ENCODE measurements at regions not wholly inside any gene's neighbourhood (a gene's known extent, or its start where the extent isn't known, plus 50 kb on each side); places are given as distances from the start of the nearest gene placed in this dataset.

DNA sequence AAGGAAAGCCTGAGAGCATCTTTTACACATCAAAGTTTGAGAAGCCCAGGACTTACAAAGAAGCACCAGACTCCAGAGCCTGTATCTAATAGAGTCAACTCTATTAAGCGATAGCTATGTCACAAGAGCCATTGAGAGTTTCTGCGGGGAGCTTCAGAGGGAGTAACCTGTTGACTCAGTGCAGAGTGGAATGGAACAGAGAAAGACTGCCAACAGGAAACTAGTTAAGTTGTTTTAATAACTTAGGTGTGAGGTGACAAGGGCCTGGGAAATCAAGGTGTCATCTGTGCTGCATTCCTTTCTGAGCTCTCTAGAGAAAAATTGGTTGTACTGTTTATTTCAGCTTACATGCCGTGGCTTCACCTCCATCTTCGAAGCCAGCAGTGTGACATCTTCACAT lies 513.8 kb upstream of the POU3F3 start:
- no peak for DNase-seq

DNA sequence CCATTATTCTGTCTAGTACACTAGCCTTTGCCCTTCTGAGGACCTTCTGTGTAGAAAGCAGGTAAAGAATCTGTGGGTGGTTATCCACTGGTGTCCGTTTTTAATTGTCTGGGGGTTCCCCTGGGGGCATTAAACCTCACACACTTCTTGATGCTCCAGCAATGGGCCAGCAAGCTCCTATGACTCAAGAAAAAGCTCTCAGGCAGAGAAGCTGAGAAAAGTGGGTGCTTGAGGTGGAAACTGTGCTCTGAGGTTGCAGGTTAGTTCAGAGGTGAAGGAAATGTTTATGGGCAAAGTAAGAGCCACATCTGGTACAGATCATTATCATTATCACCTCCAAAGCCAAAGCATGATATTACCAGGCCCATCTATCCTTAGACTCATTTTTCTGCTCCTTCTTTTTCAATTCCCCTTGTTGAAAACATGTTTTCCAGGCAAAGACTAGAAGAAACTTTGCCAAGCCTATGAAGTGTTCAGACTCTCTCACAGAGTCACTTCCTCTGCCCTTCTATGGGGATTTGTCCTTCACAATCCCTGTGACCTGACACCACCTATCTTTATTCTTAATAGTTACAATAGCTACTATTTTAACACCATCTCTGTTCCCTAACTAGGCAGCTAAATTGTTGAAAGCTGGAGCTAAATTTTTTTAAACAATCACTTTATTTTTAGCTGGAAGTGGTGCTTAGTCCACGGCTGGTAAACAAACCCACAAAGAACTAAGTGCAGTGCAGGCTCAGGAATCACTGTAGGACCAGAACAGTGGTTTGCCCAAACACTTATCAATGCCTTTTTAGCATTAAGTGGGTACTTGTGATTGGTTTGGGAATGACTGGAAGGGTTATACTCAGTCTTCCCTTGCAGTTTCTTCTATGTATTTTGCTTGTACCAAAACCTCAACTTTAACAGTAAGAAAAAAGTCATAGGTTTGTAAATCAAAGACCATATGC lies 512.8 kb upstream of the POU3F3 start:
- no peak for DNase-seq

- no peak for DNase-seq
Observed at GRCh38 chr2:104344306-104344705, 509.6 kb upstream of the POU3F3 start.

DNA sequence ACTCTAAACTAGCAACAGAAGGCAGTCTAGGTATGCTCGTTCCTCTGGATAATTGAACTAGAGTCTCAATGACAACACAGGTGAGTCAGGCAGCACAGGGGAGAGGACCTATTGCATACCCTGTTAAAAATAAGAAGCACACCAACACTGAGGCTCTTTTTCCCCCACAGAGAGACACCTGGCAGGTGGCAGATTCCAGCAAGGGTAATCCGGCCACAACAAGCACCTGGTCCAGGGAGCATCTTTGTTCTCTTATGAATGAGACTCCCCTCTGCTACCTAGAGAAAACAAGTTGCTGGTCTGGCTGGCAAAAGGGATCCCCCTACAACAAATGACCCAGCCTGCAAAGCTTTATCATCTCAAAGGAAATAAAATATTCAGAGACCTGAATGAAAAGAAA lies 508.9 kb upstream of the POU3F3 start:
- DNase-seq, result no peak

GRCh38 chr2:104358122-104358521 lies 495.8 kb upstream of the POU3F3 start:
- no peak for DNase-seq

DNA sequence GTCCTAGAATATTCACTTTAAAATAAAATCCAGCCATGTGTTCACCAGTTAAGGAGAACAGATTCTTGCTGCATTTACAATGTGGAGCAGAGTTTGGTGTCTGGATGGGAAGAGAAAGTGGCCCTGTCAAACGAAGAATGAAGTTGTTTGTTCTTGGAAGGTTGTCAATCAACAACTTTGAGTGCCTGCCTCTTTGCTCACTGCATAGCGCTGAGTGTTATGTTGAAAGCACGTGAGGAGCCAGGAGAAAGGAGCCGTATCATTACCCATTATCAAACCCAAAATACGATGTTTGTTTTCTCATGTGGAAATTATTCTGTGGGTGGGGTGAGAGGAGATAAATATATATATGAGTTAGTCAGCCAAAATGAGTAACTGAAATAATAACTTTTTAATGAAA lies 492.5 kb upstream of the POU3F3 start:
- DNase-seq, result no peak

DNA sequence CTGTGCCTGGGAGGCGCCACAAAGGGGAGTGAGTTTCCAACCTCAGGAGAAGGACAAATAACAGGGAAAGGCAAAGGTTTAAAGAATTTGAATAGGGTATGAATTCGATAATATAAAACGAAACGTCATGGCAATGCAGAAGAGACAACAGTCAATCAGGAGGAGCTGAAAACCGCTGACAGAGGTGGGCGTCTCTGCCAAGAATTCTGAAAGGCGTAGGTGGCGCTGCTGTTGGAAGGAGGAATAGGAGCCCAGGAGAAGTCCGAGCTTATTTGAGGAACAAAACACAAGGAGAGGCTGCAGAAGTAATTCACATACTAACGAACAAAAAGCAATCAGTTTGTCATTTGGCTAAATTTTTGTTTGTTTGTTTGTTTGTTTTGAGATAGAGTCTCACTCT lies 485.8 kb upstream of the POU3F3 start:
- no peak for DNase-seq

DNA sequence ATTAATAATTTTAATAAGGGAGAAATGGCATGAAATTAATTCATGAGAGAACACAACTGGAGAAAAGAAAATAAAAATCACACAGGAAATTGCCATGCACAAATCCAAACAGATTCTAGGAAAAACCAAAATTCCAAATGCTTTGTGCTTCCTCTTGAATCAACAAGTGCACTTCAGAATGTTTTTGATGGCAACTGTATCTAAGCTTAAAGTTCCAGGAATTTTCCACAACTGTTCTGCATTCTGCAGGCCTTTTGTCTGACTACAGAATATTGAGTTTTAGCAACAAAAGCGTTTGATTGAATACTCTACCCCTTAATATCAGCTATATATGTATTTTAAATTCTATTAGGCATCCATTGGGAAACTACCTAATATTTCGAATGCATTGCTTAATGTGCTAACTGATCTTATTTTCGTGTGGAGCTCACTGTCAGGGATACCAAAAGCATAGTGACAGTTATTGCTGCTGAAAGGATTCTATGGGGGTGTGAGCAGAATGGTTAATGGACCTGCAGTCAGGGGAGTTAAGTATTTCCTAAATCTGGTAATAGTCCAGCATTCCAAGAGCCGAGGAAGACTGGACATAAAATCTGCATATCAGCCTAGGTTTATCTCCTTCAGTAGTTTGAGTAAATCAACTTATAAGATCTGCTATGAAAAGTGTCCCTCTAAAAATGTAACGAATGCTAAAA lies 482.7 kb upstream of the POU3F3 start:
- DNase-seq, result no peak

- DNase-seq, result no peak
Observed at GRCh38 chr2:104375206-104375605, 478.7 kb upstream of the POU3F3 start.

GRCh38 chr2:104378853-104379374 lies 475.0 kb upstream of the POU3F3 start:
- DNase-seq, result peak; percentile 93 to 95

DNA sequence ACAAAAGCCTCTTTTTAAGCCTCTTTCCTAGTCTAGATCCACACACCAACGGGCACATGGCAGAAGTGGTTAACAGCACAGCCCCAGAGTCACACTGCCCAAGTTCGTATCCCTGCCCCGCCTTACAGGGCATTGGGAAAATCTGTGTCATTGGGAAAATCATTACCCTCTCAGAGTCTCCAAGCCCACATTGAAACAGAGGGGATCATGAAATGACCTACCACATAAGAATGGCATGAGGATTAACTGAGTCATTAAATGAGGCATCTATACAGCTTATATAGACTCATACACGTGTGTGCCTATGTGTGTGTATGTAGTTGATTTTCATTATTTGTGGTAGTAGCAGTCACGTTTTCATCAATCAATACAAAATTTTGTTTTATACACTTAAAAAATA lies 469.0 kb upstream of the POU3F3 start:
- no peak for DNase-seq

DNA sequence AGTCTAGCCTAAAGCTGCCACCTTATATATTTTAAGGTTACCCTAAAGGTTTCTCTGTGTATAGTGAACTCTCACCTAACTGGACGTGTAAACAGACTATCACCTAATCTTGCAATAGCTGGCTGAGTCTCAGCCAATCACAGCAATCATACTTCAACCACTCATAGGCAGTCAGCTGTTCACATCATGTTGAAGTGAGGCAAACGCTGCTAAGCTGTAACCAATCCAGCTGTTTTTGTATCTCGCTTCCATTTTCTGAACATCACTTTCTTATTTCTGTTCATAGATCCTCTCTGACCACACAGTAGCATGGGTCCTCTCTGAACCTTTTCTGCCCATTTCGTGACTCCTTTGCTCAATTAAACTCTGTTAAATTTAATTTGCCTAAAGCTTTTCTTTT lies 468.2 kb upstream of the POU3F3 start:
- no peak for DNase-seq

DNA sequence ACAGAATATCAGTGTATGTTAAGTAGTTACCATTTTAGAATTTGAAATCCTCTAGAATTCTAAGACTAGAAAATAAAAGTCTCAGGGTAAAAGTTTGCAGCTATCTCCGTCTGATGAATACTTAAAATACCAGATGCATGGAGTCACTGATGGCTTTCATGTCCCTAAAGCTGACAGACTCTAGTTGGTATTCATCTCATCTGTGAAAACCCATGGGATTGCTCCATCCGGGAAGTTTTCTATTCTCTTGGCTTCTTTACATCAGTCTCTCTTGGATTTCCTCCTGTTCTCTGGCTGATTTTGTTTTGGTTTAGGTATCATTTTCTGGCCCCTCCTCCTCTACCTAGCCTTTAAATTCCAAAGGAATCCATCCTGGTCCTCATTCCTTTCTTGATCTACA lies 465.6 kb upstream of the POU3F3 start:
- no peak for DNase-seq

DNA sequence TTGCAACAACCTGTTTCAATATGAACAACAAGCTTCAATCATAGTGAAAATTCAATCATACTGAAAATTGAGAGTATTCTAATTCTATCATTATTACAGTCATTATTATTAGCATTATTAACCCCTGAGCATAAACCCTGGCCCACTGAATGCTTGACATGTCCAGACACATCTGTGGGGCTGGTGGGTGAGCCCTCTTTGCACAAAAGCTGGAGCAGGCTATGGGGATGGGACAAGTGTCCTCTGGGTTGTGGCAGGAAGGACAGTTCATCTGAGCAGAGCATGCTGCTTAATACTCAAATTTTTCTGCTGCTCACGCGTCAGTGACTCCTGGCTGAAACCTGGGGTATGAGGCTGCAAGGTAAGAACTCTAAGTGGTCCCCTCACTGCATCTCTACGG lies 451.1 kb upstream of the POU3F3 start:
- no peak for DNase-seq

- DNase-seq, result no peak
Observed at GRCh38 chr2:104404526-104404925, 449.4 kb upstream of the POU3F3 start.

GRCh38 chr2:104405623-104406022 lies 448.3 kb upstream of the POU3F3 start:
- DNase-seq, result no peak

GRCh38 chr2:104406261-104406726 lies 447.6 kb upstream of the POU3F3 start:
- no peak for DNase-seq

- DNase-seq, result no peak
Observed at GRCh38 chr2:104407641-104408040, 446.3 kb upstream of the POU3F3 start.

DNA sequence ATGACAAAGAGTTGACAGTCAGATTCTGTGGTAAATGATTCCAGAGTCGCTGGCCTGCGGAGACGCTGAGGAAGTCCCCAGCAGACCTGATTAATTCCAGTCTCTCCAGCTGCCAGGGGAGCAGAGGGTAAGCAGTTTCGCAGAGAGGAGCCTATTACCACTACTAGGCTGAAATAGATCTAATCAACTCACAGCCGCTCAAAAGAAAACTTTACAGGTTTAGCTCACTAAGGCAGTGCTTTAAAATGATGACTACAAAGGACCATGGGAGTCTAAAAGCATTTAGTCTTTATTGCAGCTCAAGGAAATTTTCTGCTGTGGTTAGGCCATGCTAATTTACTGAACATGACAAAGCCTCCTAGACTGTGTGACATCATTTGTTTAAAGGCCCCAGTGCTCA lies 445.6 kb upstream of the POU3F3 start:
- no peak for DNase-seq

DNA sequence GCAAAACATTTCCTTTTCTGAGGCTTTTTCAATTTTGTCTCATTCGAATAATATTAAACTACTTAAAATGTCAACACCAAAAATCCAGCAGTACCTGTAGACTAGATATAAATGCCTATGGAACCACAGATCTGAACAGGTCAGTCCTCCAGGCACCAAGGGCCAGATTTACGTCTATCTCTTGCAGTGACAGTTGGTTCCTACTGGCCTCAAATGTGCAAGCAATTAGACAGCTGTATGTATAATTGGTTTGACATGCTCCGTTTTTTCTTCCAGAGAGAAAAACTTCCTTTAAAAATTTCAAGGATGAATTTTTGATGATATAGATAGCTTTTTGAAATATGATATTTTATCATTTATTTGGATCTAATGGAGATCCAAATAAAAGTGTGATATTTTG lies 443.8 kb upstream of the POU3F3 start:
- no peak for DNase-seq

DNA sequence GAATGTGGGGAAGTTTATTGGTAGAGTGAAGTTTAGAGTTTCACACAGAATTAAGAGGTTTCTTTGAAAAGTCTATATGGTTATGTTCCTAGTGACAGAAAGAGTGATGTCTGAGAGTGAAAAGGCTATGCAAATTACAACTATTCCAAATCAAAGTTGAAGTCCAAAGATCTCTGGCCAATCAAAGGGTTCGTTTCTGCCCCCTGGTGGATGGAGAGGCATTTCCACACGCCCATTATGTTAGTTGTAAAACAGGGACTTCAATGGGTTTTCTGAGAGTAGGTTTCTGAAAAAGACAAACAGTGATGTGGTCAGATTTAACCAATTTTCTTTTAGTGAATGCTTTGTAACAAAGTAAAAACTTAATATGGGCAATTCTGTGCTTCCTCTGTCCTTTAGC lies 441.5 kb upstream of the POU3F3 start:
- DNase-seq, result peak; percentile 20 to 46

- no peak for DNase-seq
Observed at GRCh38 chr2:104413890-104414289, 440.0 kb upstream of the POU3F3 start.

DNA sequence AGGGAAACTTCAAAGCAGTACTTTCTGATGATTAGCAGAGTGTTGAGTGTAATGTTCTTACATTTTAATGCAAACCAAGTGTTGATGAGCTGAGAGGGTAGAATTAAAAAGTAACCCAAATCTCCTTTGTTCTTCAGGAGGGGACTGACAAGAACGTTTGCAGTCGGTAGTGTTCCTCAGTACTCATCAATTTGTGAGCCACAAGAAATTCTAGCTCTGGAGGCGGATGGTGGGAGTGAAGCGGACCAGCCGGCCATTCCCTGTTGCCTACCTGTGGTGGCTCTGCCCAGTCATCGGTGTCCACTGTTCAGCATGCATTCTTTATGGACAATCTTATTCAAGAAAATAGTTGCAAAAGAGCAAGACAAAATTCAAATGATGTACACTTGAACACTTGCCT lies 438.6 kb upstream of the POU3F3 start:
- DNase-seq, result no peak

Measured in Kasumi-1 (cell line).